GM23248 (cell line): ENCODE measurements at regions not wholly inside any gene's neighbourhood (a gene's known extent, or its start where the extent isn't known, plus 50 kb on each side); places are given as distances from the start of the nearest gene placed in this dataset.

ENCODE experiments used
- EZH2 ChIP-seq: fragments of 200-600 bp; sonication (generic); IDR thresholded peaks from 2 replicates; pipeline ENCODE4 v1.6.1; 2018; ENCODE audit warnings: antibody characterized with exemption, mild to moderate bottlenecking; ENCODE audit not compliant: insufficient read depth, poor library complexity, severe bottlenecking
- EZH2phosphoT487 ChIP-seq: fragments of 200-600 bp; sonication (generic); IDR thresholded peaks from 2 replicates; pipeline ENCODE4 v1.6.1; 2018; ENCODE audit warnings: antibody characterized with exemption, moderate library complexity, mild to moderate bottlenecking, low read depth; ENCODE audit not compliant: insufficient read depth

- TF ChIP-seq EZH2 = no peak
- TF ChIP-seq EZH2phosphoT487 = no peak
Measured at GRCh38 chr16:64878940-64879339, 242.9 kb downstream of the CDH11 start.
